ENCODE measurements at regions not wholly inside any gene's neighbourhood (a gene's known extent, or its start where the extent isn't known, plus 50 kb on each side); places are given as distances from the start of the nearest gene placed in this dataset.

GRCh38 chr11:91840640-91841240 lies 383.9 kb upstream of the FAT3 start:
- no peak for TF ChIP-seq USF1 (IDR thresholded peaks at IDR 0.05)
- TF ChIP-seq RAD21 (IDR thresholded peaks at IDR 0.05; ENCODE audit: low read depth) = no peak
- no peak for TF ChIP-seq CREB1 (IDR thresholded peaks at IDR 0.05; ENCODE audit: low read depth)
- TF ChIP-seq TAF1 (IDR thresholded peaks at IDR 0.05; ENCODE audit: low read depth) = no peak
- no peak for TF ChIP-seq FOXM1 (IDR thresholded peaks at IDR 0.05; ENCODE audit: borderline replicate concordance, low read depth)
- no peak for TF ChIP-seq TCF12 (IDR thresholded peaks at IDR 0.05; ENCODE audit: low read depth)
- no peak for TF ChIP-seq TEAD4 (IDR thresholded peaks at IDR 0.05)
- TF ChIP-seq REST (IDR thresholded peaks at IDR 0.05; ENCODE audit: low read depth) = no peak
- TF ChIP-seq EGR1 (IDR thresholded peaks at IDR 0.05) = no peak

- TF ChIP-seq TEAD4 (IDR thresholded peaks at IDR 0.05) (no peak), EGR1 (IDR thresholded peaks at IDR 0.05) (no peak), FOXM1 (IDR thresholded peaks at IDR 0.05; ENCODE audit: borderline replicate concordance, low read depth) (no peak), NFIC (IDR thresholded peaks at IDR 0.05) (no peak), USF1 (IDR thresholded peaks at IDR 0.05) (no peak), TCF12 (IDR thresholded peaks at IDR 0.05; ENCODE audit: low read depth) (no peak), ZBTB7A (IDR thresholded peaks at IDR 0.05; ENCODE audit: low read depth) (no peak), MAX (IDR thresholded peaks at IDR 0.05) (no peak), CREB1 (IDR thresholded peaks at IDR 0.05; ENCODE audit: low read depth) (no peak), CEBPB (IDR thresholded peaks at IDR 0.05) (no peak), RAD21 (IDR thresholded peaks at IDR 0.05; ENCODE audit: low read depth) (no peak), EP300 (IDR thresholded peaks at IDR 0.05; ENCODE audit: borderline replicate concordance) (no peak), REST (IDR thresholded peaks at IDR 0.05; ENCODE audit: low read depth) (no peak), YY1 (IDR thresholded peaks at IDR 0.05; ENCODE audit: low read depth) (no peak), TAF1 (IDR thresholded peaks at IDR 0.05; ENCODE audit: low read depth) (no peak)
Measured at GRCh38 chr11:91837411-91838330, 386.9 kb upstream of the FAT3 start.

- no peak for TF ChIP-seq MAX (IDR thresholded peaks at IDR 0.05)
- TF ChIP-seq USF1 (IDR thresholded peaks at IDR 0.05) = no peak
- no peak for TF ChIP-seq RAD21 (IDR thresholded peaks at IDR 0.05; ENCODE audit: low read depth)
- TF ChIP-seq FOXM1 (IDR thresholded peaks at IDR 0.05; ENCODE audit: borderline replicate concordance, low read depth) = no peak
- no peak for TF ChIP-seq EP300 (IDR thresholded peaks at IDR 0.05; ENCODE audit: borderline replicate concordance)
- no peak for TF ChIP-seq YY1 (IDR thresholded peaks at IDR 0.05; ENCODE audit: low read depth)
- TF ChIP-seq EGR1 (IDR thresholded peaks at IDR 0.05) = no peak
Measured at GRCh38 chr11:91835051-91835560, 389.5 kb upstream of the FAT3 start.

GRCh38 chr11:91828901-91829300 lies 395.7 kb upstream of the FAT3 start:
- TF ChIP-seq CREB1 (IDR thresholded peaks at IDR 0.05; ENCODE audit: low read depth) = no peak
- no peak for TF ChIP-seq MAX (IDR thresholded peaks at IDR 0.05)
- no peak for TF ChIP-seq CEBPB (IDR thresholded peaks at IDR 0.05)
- no peak for TF ChIP-seq TEAD4 (IDR thresholded peaks at IDR 0.05)
- TF ChIP-seq USF1 (IDR thresholded peaks at IDR 0.05) = no peak
- TF ChIP-seq NFIC (IDR thresholded peaks at IDR 0.05) = no peak
- TF ChIP-seq REST (IDR thresholded peaks at IDR 0.05; ENCODE audit: low read depth) = no peak
- no peak for TF ChIP-seq YY1 (IDR thresholded peaks at IDR 0.05; ENCODE audit: low read depth)
- TF ChIP-seq EP300 (IDR thresholded peaks at IDR 0.05; ENCODE audit: borderline replicate concordance) = no peak
- TF ChIP-seq RAD21 (IDR thresholded peaks at IDR 0.05; ENCODE audit: low read depth) = no peak
- no peak for TF ChIP-seq EGR1 (IDR thresholded peaks at IDR 0.05)

All from Ishikawa (cell line).